Skeletal muscle satellite cell (primary cell): ENCODE measurements at regions not wholly inside any gene's neighbourhood (a gene's known extent, or its start where the extent isn't known, plus 50 kb on each side); places are given as distances from the start of the nearest gene placed in this dataset.
"Not testable (repeated sequence)": the region's sequence is repeated elsewhere in the genome, so short reads cannot be mapped to it uniquely, and the experiment has no call there.

Experiments used
- H3K27me3 ChIP-seq: 2 replicates; pipeline ENCODE4 v1.7.0; 2013; ENCODE audit warnings: low read length; ENCODE audit not compliant: control insufficient read depth, insufficient read depth
- H3K36me3 ChIP-seq: 2 replicates; pipeline ENCODE4 v1.7.0; 2013; ENCODE audit warnings: mild to moderate bottlenecking, control low read depth, low read length; ENCODE audit not compliant: insufficient read depth
- H3K4me1 ChIP-seq: 2 replicates; pipeline ENCODE4 v1.7.0; 2013; ENCODE audit warnings: low read length; ENCODE audit not compliant: control insufficient read depth, insufficient read depth
- H3K4me2 ChIP-seq: 2 replicates; pipeline ENCODE4 v1.7.0; 2013; ENCODE audit warnings: mild to moderate bottlenecking, low read length
- H3K4me3 ChIP-seq: 2 replicates; pipeline ENCODE4 v1.7.0; 2013; ENCODE audit warnings: low read length
- H3K9ac ChIP-seq: 2 replicates; pipeline ENCODE4 v1.7.0; 2013; ENCODE audit warnings: mild to moderate bottlenecking, low read depth, low read length, moderate library complexity
- H3K9me3 ChIP-seq: replicated peaks from 2 replicates; pipeline ENCODE4 v1.7.0; 2013; ENCODE audit warnings: mild to moderate bottlenecking, control low read depth, low read length

GRCh38 chr6:16039892-16040627 is 88.8 kb upstream of the MYLIP start:
- not testable (repeated sequence) for H3K9ac ChIP-seq, H3K4me1 ChIP-seq, H3K4me2 ChIP-seq, H3K27me3 ChIP-seq, H3K4me3 ChIP-seq, H3K9me3 ChIP-seq, H3K36me3 ChIP-seq

- Histone ChIP-seq H3K4me1 (no peaks in the 10 kb centered on the region), H3K9me3 (no peaks in the 10 kb centered on the region), H3K27me3 (peaks cover 2% of the 10 kb centered on the region), H3K9ac (no peak overlapping the region), H3K4me2 (no peak overlapping the region), H3K36me3 (no peaks in the 10 kb centered on the region), H3K4me3 (no peak overlapping the region)
Measured at GRCh38 chr6:16038938-16039337, 89.9 kb upstream of the MYLIP start.

GRCh38 chr6:16035488-16036080 is 93.3 kb upstream of the MYLIP start:
- Histone ChIP-seq H3K4me3 (no peak overlapping the region), H3K4me2 (no peak overlapping the region), H3K27me3 (peaks cover 2% of the 10 kb centered on the region), H3K36me3 (no peaks in the 10 kb centered on the region), H3K4me1 (no peaks in the 10 kb centered on the region), H3K9ac (no peak overlapping the region), H3K9me3 (no peaks in the 10 kb centered on the region)

- Histone ChIP-seq H3K27me3 (peaks cover 2% of the 10 kb centered on the region), H3K4me3 (no peak overlapping the region), H3K9ac (no peak overlapping the region), H3K36me3 (no peaks in the 10 kb centered on the region), H3K4me1 (no peaks in the 10 kb centered on the region), H3K9me3 (no peaks in the 10 kb centered on the region), H3K4me2 (no peak overlapping the region)
Measured at GRCh38 chr6:16033214-16033613, 95.7 kb upstream of the MYLIP start.

- no peaks in the 10 kb centered on the region for H3K36me3 ChIP-seq
- peaks cover 2% of the 10 kb centered on the region for H3K27me3 ChIP-seq
- H3K9me3 ChIP-seq: no peaks in the 10 kb centered on the region
- H3K4me3 ChIP-seq: no peak overlapping the region
- no peak overlapping the region for H3K4me2 ChIP-seq
- no peaks in the 10 kb centered on the region for H3K4me1 ChIP-seq
- H3K9ac ChIP-seq: no peak overlapping the region
Measured at GRCh38 chr6:16031278-16031981, 97.5 kb upstream of the MYLIP start.

GRCh38 chr6:16028966-16029365 is 99.9 kb upstream of the MYLIP start:
- Histone ChIP-seq H3K27me3 (no peaks in the 10 kb centered on the region), H3K4me1 (no peaks in the 10 kb centered on the region), H3K9me3 (no peaks in the 10 kb centered on the region), H3K9ac (no peak overlapping the region), H3K4me3 (no peak overlapping the region), H3K36me3 (no peaks in the 10 kb centered on the region), H3K4me2 (no peak overlapping the region)

GRCh38 chr6:16020259-16020658 is 108.6 kb upstream of the MYLIP start:
- Histone ChIP-seq H3K4me2 (no peak overlapping the region), H3K36me3 (no peaks in the 10 kb centered on the region), H3K9ac (no peak overlapping the region), H3K4me3 (no peak overlapping the region), H3K9me3 (no peaks in the 10 kb centered on the region), H3K4me1 (no peaks in the 10 kb centered on the region), H3K27me3 (no peaks in the 10 kb centered on the region)

GRCh38 chr6:16019462-16019861 is 109.4 kb upstream of the MYLIP start:
- Histone ChIP-seq H3K36me3 (no peaks in the 10 kb centered on the region), H3K9ac (no peak overlapping the region), H3K4me2 (no peak overlapping the region), H3K27me3 (no peaks in the 10 kb centered on the region), H3K9me3 (no peaks in the 10 kb centered on the region), H3K4me3 (no peak overlapping the region), H3K4me1 (no peaks in the 10 kb centered on the region)

GRCh38 chr6:16018626-16019025 is 110.3 kb upstream of the MYLIP start:
- H3K36me3 ChIP-seq: no peaks in the 10 kb centered on the region
- H3K9me3 ChIP-seq: no peaks in the 10 kb centered on the region
- no peaks in the 10 kb centered on the region for H3K4me1 ChIP-seq
- no peak overlapping the region for H3K4me2 ChIP-seq
- no peak overlapping the region for H3K4me3 ChIP-seq
- H3K27me3 ChIP-seq: no peaks in the 10 kb centered on the region
- no peak overlapping the region for H3K9ac ChIP-seq

GRCh38 chr6:16014325-16014724 is 114.6 kb upstream of the MYLIP start:
- not testable (repeated sequence) for H3K9ac ChIP-seq, H3K4me2 ChIP-seq, H3K4me3 ChIP-seq, H3K36me3 ChIP-seq, H3K9me3 ChIP-seq, H3K4me1 ChIP-seq, H3K27me3 ChIP-seq

GRCh38 chr6:16007146-16007545 is 121.7 kb upstream of the MYLIP start:
- Histone ChIP-seq H3K4me1 (no peaks in the 10 kb centered on the region), H3K9me3 (no peaks in the 10 kb centered on the region), H3K27me3 (no peaks in the 10 kb centered on the region), H3K4me2 (no peak overlapping the region), H3K9ac (no peak overlapping the region), H3K36me3 (no peaks in the 10 kb centered on the region), H3K4me3 (no peak overlapping the region)

GRCh38 chr6:16006681-16007080 is 122.2 kb upstream of the MYLIP start:
- Histone ChIP-seq H3K4me2 (no peak overlapping the region), H3K4me3 (no peak overlapping the region), H3K36me3 (no peaks in the 10 kb centered on the region), H3K9me3 (no peaks in the 10 kb centered on the region), H3K27me3 (no peaks in the 10 kb centered on the region), H3K4me1 (no peaks in the 10 kb centered on the region), H3K9ac (no peak overlapping the region)
